Umbilical cord (tissue), 1 donor: ENCODE measurements at regions not wholly inside any gene's neighbourhood (a gene's known extent, or its start where the extent isn't known, plus 50 kb on each side); places are given as distances from the start of the nearest gene placed in this dataset.

Source experiments
- DNase-seq: peaks from one replicate; pipeline ENCODE4 v3.0.0-alpha.2; 2015; ENCODE audit warnings: low spot score

DNA sequence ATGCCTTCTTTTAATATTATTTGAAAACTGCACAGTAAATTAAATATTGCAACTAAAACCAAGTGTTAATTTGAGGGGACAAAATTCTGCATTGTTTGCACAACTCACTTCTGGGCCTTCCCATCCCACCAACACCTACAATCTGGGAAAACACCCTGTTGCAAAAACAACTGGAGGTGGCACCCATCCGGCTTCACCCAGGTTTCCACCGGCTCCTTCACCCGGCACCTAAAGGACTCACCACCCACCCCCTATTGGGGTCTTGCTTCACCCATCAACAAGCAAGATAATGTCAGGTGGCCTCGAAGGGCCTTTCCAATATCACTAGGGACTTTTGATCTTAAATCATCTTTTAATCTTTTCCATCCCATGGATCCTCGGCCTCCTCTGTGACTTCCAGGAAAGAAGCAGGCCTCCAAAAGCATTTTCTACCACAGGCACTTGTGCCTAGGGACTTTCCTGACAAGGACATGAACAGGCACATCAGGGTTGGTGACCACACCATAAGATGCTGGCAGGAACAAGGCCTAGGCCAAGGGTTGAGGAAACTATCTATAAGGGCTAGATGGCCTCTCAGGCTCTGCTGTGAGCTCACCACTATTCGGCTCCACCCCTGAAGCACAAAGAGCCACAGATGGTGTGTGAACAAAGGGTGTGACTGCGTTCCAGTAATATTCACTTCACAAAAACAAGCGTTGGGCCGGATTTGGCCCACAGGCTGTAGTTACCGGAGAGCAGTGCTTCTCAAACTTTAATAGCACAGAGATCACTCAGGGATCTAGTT, 205.1 kb downstream of the AUH start:
- no peak for DNase-seq

- no peak for DNase-seq
Measured at GRCh38 chr9:91157883-91158282, 203.8 kb downstream of the AUH start.

- DNase-seq = peak; percentile 81
Measured at GRCh38 chr9:91158286-91158685, 203.4 kb downstream of the AUH start.

DNA sequence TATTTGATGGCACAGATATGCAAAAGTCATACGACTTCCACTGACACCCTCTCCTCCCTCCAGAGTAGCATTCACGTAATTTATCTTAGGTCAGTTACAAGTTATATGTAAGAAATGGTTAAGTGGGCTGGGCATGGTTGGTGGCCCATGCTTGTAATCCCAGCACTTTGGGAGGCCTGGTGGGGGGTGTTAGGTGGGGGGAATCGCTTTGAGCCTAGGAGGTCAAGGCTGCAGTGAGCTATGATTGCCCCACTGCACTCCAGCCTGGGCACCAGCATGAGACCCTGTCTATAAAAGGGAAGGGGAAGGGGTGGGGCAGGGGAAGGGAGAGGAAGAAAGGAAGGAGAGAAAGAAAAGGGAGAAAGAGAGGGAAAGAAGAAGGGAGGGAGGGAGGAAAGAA, 202.8 kb downstream of the AUH start:
- no peak for DNase-seq

DNA sequence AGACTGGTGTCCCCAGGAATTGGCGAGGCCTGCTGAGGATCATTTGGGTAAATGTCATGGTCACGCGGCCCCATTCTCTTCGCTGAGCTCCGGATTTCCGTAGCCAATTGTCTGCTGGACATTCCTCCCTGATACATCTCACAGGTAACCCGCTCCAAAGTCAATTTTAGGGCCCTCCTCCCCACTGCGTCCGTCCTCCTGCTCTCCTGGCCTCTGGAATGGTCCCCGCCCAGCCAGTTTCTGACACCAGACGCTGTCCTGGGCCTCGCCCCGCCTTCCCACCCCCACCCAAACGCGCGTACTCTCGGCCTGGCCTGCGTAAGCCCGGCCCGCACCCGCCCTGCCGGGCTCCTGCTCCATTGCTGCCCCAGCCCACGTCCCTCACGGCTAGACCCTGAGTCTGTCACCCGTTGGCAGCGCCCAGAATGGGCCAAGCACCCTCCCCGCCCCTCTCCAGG, 202.0 kb downstream of the AUH start:
- peak; percentile 65 for DNase-seq

DNA sequence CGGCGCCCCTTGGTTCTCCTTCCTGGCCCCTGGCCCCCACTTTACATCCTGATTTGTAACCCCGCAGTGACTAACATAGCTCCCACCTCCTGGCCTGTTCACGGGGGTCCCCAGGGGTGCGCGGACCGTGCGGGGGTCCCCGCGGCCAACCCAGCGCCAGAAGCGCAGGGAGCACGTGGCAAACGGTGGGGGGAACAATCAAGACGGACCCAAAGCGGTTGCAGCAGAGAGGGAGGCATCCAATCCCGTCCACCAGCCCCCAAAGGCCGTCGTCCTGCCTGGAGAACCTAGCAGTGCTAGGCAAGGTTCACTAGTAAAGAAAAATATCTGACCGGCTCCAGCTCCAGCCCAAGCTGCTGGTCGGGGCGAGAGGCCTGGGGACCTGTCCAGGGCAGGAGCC, 201.5 kb downstream of the AUH start:
- no peak for DNase-seq

DNA sequence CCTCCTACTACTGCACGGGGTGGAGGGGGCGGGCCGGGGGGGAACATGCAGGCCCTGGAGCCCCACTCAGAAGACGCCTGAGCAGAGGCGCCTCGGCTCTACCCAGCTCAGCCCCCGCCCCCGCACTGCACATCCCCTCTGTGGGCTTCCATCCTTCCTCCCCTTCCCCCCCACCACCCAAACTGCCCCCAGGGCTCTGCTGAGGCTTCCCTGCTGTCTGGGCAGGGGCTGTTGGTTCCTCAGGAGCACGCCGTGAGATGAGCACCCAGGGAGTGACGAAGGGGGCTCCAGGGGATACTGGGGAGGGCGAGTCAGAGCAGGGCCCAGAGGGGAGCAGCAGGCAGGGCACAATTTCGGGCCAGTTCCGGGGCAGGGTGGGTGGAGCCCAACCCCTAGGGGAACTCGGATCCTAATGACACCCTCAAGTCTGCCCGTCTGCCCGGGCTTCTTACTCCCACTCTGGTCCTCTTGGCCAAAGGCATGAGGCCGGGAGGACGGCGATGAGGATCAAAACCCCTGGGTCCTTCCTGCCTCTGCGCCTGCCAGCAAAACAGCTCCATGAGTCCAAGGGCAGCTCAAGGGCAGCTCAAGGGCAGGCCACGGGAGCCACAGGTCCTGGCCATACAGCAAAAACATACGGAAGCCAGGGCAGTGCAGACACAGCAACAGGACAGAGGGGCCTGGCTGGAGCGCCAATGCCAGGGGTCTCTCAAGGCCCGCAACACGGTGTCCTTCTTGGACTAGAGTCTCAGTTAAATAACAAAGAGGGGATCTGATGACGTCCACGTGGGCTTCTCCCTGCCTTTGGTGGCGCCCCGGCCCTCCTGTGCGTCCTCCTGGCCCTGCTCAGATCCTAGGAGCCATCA, 200.9 kb downstream of the AUH start:
- DNase-seq = no peak

DNA sequence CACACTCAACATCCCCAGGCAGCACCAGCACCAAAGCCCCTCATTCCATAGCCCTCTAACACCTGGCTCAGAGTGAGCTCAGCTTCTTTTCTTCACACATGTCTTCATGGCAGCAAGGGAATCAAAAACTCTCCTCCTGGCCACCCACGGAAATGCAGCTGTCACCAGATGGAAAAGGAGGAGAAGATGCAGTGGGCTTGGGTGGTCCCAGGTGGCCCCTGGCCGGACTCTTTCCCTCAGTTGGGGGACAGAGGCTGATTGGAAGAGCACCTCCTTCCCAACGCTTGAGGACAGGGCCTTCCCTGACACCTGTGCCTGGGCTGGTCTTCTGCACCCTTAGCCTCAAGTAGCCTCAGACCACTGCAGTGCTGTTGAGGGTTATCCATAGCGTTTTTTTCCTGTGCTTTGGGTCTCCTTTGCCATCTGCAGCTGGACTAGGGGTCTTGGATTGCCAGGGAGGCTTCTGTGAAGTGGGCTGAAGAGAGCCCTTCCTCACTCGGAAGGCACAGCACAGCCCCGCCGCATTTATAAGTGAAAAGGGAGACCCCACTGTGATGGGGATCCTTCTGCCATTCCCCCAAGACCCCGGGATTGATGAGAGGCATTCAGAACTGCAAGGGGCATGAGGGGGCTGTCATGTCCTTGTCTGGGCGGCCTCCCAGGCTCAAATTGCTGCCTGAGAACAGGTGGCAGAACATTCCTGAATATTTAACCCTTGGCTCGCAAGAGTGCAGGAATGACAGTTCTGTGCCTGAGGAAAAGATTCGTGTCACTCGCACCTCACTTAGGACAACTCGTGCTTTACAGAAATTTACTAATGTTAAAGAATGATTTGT, 200.0 kb downstream of the AUH start:
- no peak for DNase-seq

- DNase-seq = no peak
Measured at GRCh38 chr9:91162311-91162710, 199.4 kb downstream of the AUH start.

DNA sequence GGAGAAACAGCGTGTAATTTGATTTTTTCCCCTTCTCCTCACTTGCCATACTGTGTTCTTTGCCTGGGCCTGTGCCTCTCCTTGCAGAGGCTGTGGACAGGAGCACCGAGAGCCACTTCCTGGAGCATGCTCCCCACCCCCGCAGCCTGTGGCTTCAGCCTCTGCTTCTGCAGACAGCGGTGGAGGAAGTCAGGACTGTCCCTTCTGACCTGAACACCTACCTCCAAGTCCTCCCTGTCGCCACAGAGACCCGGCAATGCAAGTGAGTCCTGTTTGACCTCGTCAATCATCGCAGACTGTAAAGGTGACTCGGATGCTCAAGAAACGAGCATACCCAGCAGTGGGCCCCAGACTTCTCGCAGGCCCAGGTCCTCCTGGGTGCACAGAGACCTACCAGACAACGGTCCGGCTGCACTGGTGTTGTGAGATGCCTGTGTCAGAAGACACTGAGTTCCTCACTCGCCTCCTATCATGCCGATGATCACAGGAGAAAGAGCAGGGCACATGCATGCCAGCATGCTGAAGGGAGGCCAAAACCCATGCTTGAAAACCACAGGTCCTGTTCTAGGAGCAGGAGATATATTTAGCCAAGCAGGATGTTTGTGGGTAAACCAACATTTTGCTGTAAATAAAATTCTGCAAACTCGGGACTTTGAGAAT, 198.8 kb downstream of the AUH start:
- DNase-seq = peak; percentile 40

- DNase-seq = no peak
Measured at GRCh38 chr9:91163444-91163772, 198.3 kb downstream of the AUH start.

- DNase-seq = no peak
Measured at GRCh38 chr9:91163773-91164471, 197.8 kb downstream of the AUH start.
